ENCODE measurements at regions not wholly inside any gene's neighbourhood (a gene's known extent, or its start where the extent isn't known, plus 50 kb on each side); places are given as distances from the start of the nearest gene placed in this dataset.

- intact Hi-C loops (cut with micrococcal nuclease), result no loop called here
- no peaks in the 10 kb centered on the region for H3K36me3 ChIP-seq
- DNase-seq, result no peak
- H3K27ac ChIP-seq (replicated peaks), result no peak overlapping the region
- TF ChIP-seq, protein P1, sequence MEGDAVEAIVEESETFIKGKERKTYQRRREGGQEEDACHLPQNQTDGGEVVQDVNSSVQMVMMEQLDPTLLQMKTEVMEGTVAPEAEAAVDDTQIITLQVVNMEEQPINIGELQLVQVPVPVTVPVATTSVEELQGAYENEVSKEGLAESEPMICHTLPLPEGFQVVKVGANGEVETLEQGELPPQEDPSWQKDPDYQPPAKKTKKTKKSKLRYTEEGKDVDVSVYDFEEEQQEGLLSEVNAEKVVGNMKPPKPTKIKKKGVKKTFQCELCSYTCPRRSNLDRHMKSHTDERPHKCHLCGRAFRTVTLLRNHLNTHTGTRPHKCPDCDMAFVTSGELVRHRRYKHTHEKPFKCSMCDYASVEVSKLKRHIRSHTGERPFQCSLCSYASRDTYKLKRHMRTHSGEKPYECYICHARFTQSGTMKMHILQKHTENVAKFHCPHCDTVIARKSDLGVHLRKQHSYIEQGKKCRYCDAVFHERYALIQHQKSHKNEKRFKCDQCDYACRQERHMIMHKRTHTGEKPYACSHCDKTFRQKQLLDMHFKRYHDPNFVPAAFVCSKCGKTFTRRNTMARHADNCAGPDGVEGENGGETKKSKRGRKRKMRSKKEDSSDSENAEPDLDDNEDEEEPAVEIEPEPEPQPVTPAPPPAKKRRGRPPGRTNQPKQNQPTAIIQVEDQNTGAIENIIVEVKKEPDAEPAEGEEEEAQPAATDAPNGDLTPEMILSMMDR (IDR thresholded peaks at IDR 0.05; ENCODE audit: borderline replicate concordance), result no peak
- no peaks in the 10 kb centered on the region for H3K4me1 ChIP-seq
- H3K9me3 ChIP-seq (replicated peaks), result no peaks in the 10 kb centered on the region
- H3K4me3 ChIP-seq, result no peak overlapping the region
- no peaks in the 10 kb centered on the region for H3K27me3 ChIP-seq (ENCODE audit: low read depth)
Observed at GRCh38 chr5:11958321-11958720, 54.1 kb upstream of the CTNND2 start.

- intact Hi-C loops (cut with micrococcal nuclease), result no loop called here
- Histone ChIP-seq H3K9me3 (replicated peaks) (no peaks in the 10 kb centered on the region), H3K27me3 (ENCODE audit: low read depth) (no peaks in the 10 kb centered on the region), H3K4me3 (no peak overlapping the region), H3K4me1 (no peaks in the 10 kb centered on the region), H3K27ac (replicated peaks) (no peak overlapping the region), H3K36me3 (no peaks in the 10 kb centered on the region)
- no peak for DNase-seq
- TF ChIP-seq, protein P1 (IDR thresholded peaks at IDR 0.05; ENCODE audit: borderline replicate concordance), result no peak
Observed at GRCh38 chr5:11955331-11955730, 51.1 kb upstream of the CTNND2 start.

All from left ventricle myocardium inferior (tissue), 1 donor.